ENCODE measurements at regions not wholly inside any gene's neighbourhood (a gene's known extent, or its start where the extent isn't known, plus 50 kb on each side); places are given as distances from the start of the nearest gene placed in this dataset.

DNA sequence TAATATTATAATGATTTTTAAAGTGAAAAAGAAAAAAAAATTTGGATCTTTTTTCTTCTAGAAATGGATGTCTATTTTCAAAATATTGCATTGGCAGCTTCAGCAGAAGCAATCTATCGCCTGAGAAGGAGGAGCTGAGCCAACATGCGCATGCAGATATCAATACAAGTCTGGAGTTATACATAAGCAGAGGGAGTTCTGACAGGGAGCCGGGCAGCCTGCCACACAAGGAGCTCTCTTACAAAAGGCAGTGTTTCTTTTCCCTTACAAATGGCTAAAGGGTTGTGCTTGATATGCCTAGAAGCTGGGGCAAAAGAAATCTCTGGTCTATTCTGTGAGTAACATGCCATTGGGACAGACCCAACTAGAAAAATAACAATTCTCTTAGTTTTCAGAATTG lies 291.9 kb upstream of the TRIB2 start:
- H3K79me2 ChIP-seq (ENCODE audit: control insufficient read depth, low read length) = no peaks in the 10 kb centered on the region
- H3F3A ChIP-seq (ENCODE audit: control insufficient read depth, insufficient read depth) = no peaks in the 10 kb centered on the region
- H3K9me3 ChIP-seq (ENCODE audit: control insufficient read depth, insufficient read depth, low read length) = no peaks in the 10 kb centered on the region
- H3K36me3 ChIP-seq (ENCODE audit: control insufficient read depth, low read length) = no peaks in the 10 kb centered on the region
- H3K27ac ChIP-seq (ENCODE audit: low read depth, low read length) = no peak overlapping the region
- no peaks in the 10 kb centered on the region for H3K9me2 ChIP-seq (replicated peaks; ENCODE audit: control insufficient read depth, low read length)
- H4K20me1 ChIP-seq (ENCODE audit: control insufficient read depth, insufficient read depth, low read depth, low read length) = no peaks in the 10 kb centered on the region
- H3K4me2 ChIP-seq (ENCODE audit: low read length) = no peak overlapping the region
- H3K4me1 ChIP-seq (ENCODE audit: control insufficient read depth, low read length) = no peaks in the 10 kb centered on the region
- H3K27me3 ChIP-seq (ENCODE audit: control insufficient read depth, low read length) = no peaks in the 10 kb centered on the region
- H3K4me3 ChIP-seq (ENCODE audit: low read length) = no peak overlapping the region
- TF ChIP-seq CTCF (IDR thresholded peaks at IDR 0.05; ENCODE audit: low read depth, low read length, poor library complexity, severe bottlenecking) = no peak
- no peak for TF ChIP-seq EZH2phosphoT487 (IDR thresholded peaks at IDR 0.05; ENCODE audit: borderline replicate concordance, low read length)

DNA sequence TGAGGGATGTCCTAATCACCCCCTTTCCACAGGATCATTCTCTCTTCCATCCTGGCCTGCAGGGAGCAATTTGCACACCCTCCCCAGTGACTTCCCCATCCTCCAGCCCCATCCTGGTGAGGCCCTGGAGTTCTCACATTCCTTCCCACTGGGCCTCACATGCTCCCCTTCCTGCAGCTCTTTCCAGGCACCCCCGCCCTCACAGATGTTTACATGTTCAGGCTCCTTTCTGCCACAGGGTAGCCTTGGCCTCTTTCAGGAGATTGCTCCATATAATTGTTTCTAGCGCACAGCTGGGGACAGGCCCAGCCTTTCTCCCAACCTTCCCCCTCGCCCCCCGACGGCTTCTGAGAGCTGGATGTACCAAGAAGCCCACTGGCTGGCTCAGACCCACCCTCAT lies 288.4 kb upstream of the TRIB2 start:
- no peaks in the 10 kb centered on the region for H3K79me2 ChIP-seq (ENCODE audit: control insufficient read depth, low read length)
- TF ChIP-seq EZH2phosphoT487 (IDR thresholded peaks at IDR 0.05; ENCODE audit: borderline replicate concordance, low read length) = no peak
- no peak for TF ChIP-seq CTCF (IDR thresholded peaks at IDR 0.05; ENCODE audit: low read depth, low read length, poor library complexity, severe bottlenecking)
- H3K4me2 ChIP-seq (ENCODE audit: low read length) = no peak overlapping the region
- H3K4me3 ChIP-seq (ENCODE audit: low read length) = no peak overlapping the region
- H3K27me3 ChIP-seq (ENCODE audit: control insufficient read depth, low read length) = no peaks in the 10 kb centered on the region
- H3K36me3 ChIP-seq (ENCODE audit: control insufficient read depth, low read length) = no peaks in the 10 kb centered on the region
- no peaks in the 10 kb centered on the region for H3K9me2 ChIP-seq (replicated peaks; ENCODE audit: control insufficient read depth, low read length)
- no peak overlapping the region for H3K27ac ChIP-seq (ENCODE audit: low read depth, low read length)
- H3F3A ChIP-seq (ENCODE audit: control insufficient read depth, insufficient read depth) = no peaks in the 10 kb centered on the region
- no peaks in the 10 kb centered on the region for H3K9me3 ChIP-seq (ENCODE audit: control insufficient read depth, insufficient read depth, low read length)
- no peaks in the 10 kb centered on the region for H4K20me1 ChIP-seq (ENCODE audit: control insufficient read depth, insufficient read depth, low read depth, low read length)
- no peaks in the 10 kb centered on the region for H3K4me1 ChIP-seq (ENCODE audit: control insufficient read depth, low read length)

DNA sequence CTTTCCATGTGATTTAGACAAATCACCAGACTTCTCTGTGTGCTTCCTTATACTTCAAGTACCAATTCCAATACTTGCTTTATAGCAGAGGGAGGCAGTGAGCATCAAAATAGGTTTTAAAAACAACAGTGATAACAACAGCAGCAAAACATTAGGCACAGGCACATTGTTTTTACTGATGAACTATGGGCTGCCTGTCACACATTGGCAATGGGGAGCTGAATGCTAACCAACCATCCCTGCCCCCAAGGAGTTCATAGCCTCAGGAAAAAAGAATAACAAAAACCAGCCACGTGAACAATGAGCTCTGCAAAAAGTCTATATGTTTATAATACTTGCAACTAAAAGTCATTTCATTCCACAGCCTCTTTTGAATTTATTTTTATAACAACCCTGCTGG lies 287.9 kb upstream of the TRIB2 start:
- Histone ChIP-seq H3K27me3 (ENCODE audit: control insufficient read depth, low read length) (no peaks in the 10 kb centered on the region), H3K36me3 (ENCODE audit: control insufficient read depth, low read length) (no peaks in the 10 kb centered on the region), H4K20me1 (ENCODE audit: control insufficient read depth, insufficient read depth, low read depth, low read length) (no peaks in the 10 kb centered on the region), H3K4me2 (ENCODE audit: low read length) (no peak overlapping the region), H3K4me3 (ENCODE audit: low read length) (no peak overlapping the region), H3K9me2 (replicated peaks; ENCODE audit: control insufficient read depth, low read length) (no peaks in the 10 kb centered on the region), H3K4me1 (ENCODE audit: control insufficient read depth, low read length) (no peaks in the 10 kb centered on the region), H3K9me3 (ENCODE audit: control insufficient read depth, insufficient read depth, low read length) (no peaks in the 10 kb centered on the region), H3K79me2 (ENCODE audit: control insufficient read depth, low read length) (no peaks in the 10 kb centered on the region), H3F3A (ENCODE audit: control insufficient read depth, insufficient read depth) (no peaks in the 10 kb centered on the region), H3K27ac (ENCODE audit: low read depth, low read length) (no peak overlapping the region)
- TF ChIP-seq CTCF (IDR thresholded peaks at IDR 0.05; ENCODE audit: low read depth, low read length, poor library complexity, severe bottlenecking) = no peak
- no peak for TF ChIP-seq EZH2phosphoT487 (IDR thresholded peaks at IDR 0.05; ENCODE audit: borderline replicate concordance, low read length)
